IMR-90 (cell line): ENCODE measurements at regions not wholly inside any gene's neighbourhood (a gene's known extent, or its start where the extent isn't known, plus 50 kb on each side); places are given as distances from the start of the nearest gene placed in this dataset.

Source experiments
- ATAC-seq: fragments of 200-7000 bp; cut with Tn5 transposase; 2 replicates; pipeline ENCODE4 v1.9.1; 2020; ENCODE audit warnings: low read depth, mild to moderate bottlenecking, moderate library complexity
- BruUV-seq: library from RNA; stranded (reverse); fragments of 400-500 nt; replicated peaks from 2 replicates; lab custom pipeline; 2021; lab: Mats Ljungman, UMichigan
- CTCF ChIA-PET: fragments of 300-600 bp; formaldehyde crosslinking; extraction: SDS; loops from one replicate; lab custom pipeline; 2021; ENCODE audit warnings: antibody characterized with exemption; lab: Yijun Ruan, JAX
- POLR2A ChIA-PET: fragments of 300-600 bp; sonication (Branson Sonifier 250); formaldehyde crosslinking; loops from one replicate; lab custom pipeline; 2022; ENCODE audit warnings: antibody characterized with exemption; ENCODE audit not compliant: unreplicated experiment; lab: Charles Lee
- DNase-seq: peaks from one replicate; pipeline ENCODE4 v3.0.0; 2013
- H2AFZ ChIP-seq: replicated peaks from 2 replicates; pipeline ENCODE3; 2013; ENCODE audit warnings: low read length, mild to moderate bottlenecking; ENCODE audit not compliant: poor library complexity
- H2AK5ac ChIP-seq: 2 replicates; pipeline ENCODE4 v1.6.1; 2013; ENCODE audit warnings: low read depth, low read length, inconsistent platforms
- H2AK9ac ChIP-seq: replicated peaks from 2 replicates; pipeline ENCODE3; 2013; ENCODE audit warnings: mild to moderate bottlenecking, low read depth, low read length, moderate library complexity; ENCODE audit not compliant: poor library complexity
- H2BK120ac ChIP-seq: 2 replicates; pipeline ENCODE4 v1.6.1; 2013; ENCODE audit warnings: low read depth, low read length, inconsistent platforms
- H2BK15ac ChIP-seq: 3 replicates; pipeline ENCODE4 v1.6.1; 2013; ENCODE audit warnings: low read depth, low read length, inconsistent platforms
- H2BK20ac ChIP-seq: 2 replicates; pipeline ENCODE4 v1.6.1; 2013; ENCODE audit warnings: low read depth, mild to moderate bottlenecking, inconsistent platforms, low read length, moderate library complexity
- H2BK5ac ChIP-seq: 2 replicates; pipeline ENCODE4 v1.6.1; 2013; ENCODE audit warnings: mild to moderate bottlenecking, low read depth, low read length, inconsistent platforms; ENCODE audit not compliant: poor library complexity, severe bottlenecking
- H3K14ac ChIP-seq: replicated peaks from 2 replicates; pipeline ENCODE4 v1.6.1; 2013; ENCODE audit warnings: low read depth, low read length, inconsistent platforms
- H3K18ac ChIP-seq: 2 replicates; pipeline ENCODE4 v1.6.1; 2013; ENCODE audit warnings: low read depth, low read length, control low read depth
- H3K23ac ChIP-seq: 2 replicates; pipeline ENCODE4 v1.6.1; 2013; ENCODE audit warnings: low read depth, low read length, inconsistent platforms
- H3K27ac ChIP-seq: 2 replicates; pipeline ENCODE4 v1.5.1; 2013; ENCODE audit warnings: mild to moderate bottlenecking, control low read depth, low read length; ENCODE audit not compliant: insufficient read depth
- H3K27me3 ChIP-seq: 2 replicates; pipeline ENCODE4 v1.6.1; 2013; ENCODE audit warnings: low read length; ENCODE audit not compliant: control insufficient read depth, insufficient read depth
- H3K36me3 ChIP-seq: 2 replicates; pipeline ENCODE4 v1.6.1; 2013; ENCODE audit warnings: low read length, mixed read lengths; ENCODE audit not compliant: control insufficient read depth, insufficient read depth
- H3K4ac ChIP-seq: 2 replicates; pipeline ENCODE4 v1.6.1; 2013; ENCODE audit warnings: low read depth, low read length, inconsistent platforms
- H3K4me1 ChIP-seq: 2 replicates; pipeline ENCODE4 v1.6.1; 2013; ENCODE audit warnings: low read length, mixed read lengths; ENCODE audit not compliant: control insufficient read depth, insufficient read depth
- H3K4me2 ChIP-seq: 2 replicates; pipeline ENCODE4 v1.6.1; 2013; ENCODE audit warnings: low read depth, mild to moderate bottlenecking, control low read depth, low read length, moderate library complexity
- H3K4me3 ChIP-seq: 2 replicates; pipeline ENCODE4 v1.5.1; 2013; ENCODE audit warnings: low read depth, mild to moderate bottlenecking, control low read depth, low read length, moderate library complexity; ENCODE audit not compliant: insufficient read depth
- H3K56ac ChIP-seq: 2 replicates; pipeline ENCODE4 v1.6.1; 2013; ENCODE audit warnings: low read length, inconsistent platforms; ENCODE audit not compliant: insufficient read depth; ENCODE audit errors: extremely low read depth
- H3K79me1 ChIP-seq, 2 experiments: 2 replicates each; pipeline ENCODE4 v1.6.1; 2013; ENCODE audit warnings: low read length in 2 of 2, inconsistent platforms in 1 of 2, low read depth in 1 of 2
- H3K9ac ChIP-seq: 2 replicates; pipeline ENCODE4 v1.6.1; 2013; ENCODE audit warnings: low read depth, low read length, control low read depth
- H3K9me1 ChIP-seq: 2 replicates; pipeline ENCODE4 v1.6.1; 2013; ENCODE audit warnings: low read length, inconsistent platforms; ENCODE audit not compliant: insufficient read depth
- H3K9me3 ChIP-seq: 2 replicates; pipeline ENCODE4 v1.6.1; 2013; ENCODE audit warnings: low read length; ENCODE audit not compliant: control insufficient read depth, insufficient read depth
- H4K20me1 ChIP-seq: 2 replicates; pipeline ENCODE4 v1.6.1; 2013; ENCODE audit warnings: low read length, inconsistent platforms; ENCODE audit not compliant: insufficient read depth
- H4K5ac ChIP-seq: 2 replicates; pipeline ENCODE4 v1.6.1; 2013; ENCODE audit warnings: mild to moderate bottlenecking, low read depth, low read length, control low read depth
- H4K8ac ChIP-seq, 2 experiments: 2 replicates each; pipeline ENCODE4 v1.6.1; 2013; ENCODE audit warnings: low read depth in 2 of 2, low read length in 2 of 2, control low read depth in 1 of 2, inconsistent platforms in 1 of 2
- H4K91ac ChIP-seq: 2 replicates; pipeline ENCODE4 v1.6.1; 2013; ENCODE audit warnings: low read depth, low read length, inconsistent platforms; ENCODE audit not compliant: insufficient read depth
- BHLHE40 ChIP-seq: fragments of 150-350 bp; IDR thresholded peaks from 2 replicates; pipeline ENCODE4 v1.6.1; 2016; ENCODE audit warnings: mild to moderate bottlenecking, low read depth, low read length
- CEBPB ChIP-seq: IDR thresholded peaks from 2 replicates; pipeline ENCODE4 v1.6.1; 2012; ENCODE audit warnings: low read depth, low read length, improper control_type of control experiment
- CHD1 ChIP-seq: IDR thresholded peaks from 2 replicates; pipeline ENCODE4 v1.6.1; 2012; ENCODE audit warnings: low read depth, low read length, improper control_type of control experiment
- ELK1 ChIP-seq: fragments of 150-350 bp; IDR thresholded peaks from 2 replicates; pipeline ENCODE4 v1.6.1; 2016; ENCODE audit warnings: low read depth, mild to moderate bottlenecking, low read length, moderate library complexity, borderline replicate concordance
- FOS ChIP-seq: fragments of 150-350 bp; IDR thresholded peaks from 2 replicates; pipeline ENCODE4 v1.6.1; 2016; ENCODE audit warnings: low read depth, low read length
- MAFK ChIP-seq: IDR thresholded peaks from 2 replicates; pipeline ENCODE4 v1.6.1; 2012; ENCODE audit warnings: low read depth, low read length, improper control_type of control experiment
- MAZ ChIP-seq: IDR thresholded peaks from 2 replicates; pipeline ENCODE4 v1.6.1; 2012; ENCODE audit warnings: low read depth, mild to moderate bottlenecking, low read length, improper control_type of control experiment, moderate library complexity, borderline replicate concordance
- MXI1 ChIP-seq: IDR thresholded peaks from 2 replicates; pipeline ENCODE4 v1.6.1; 2012; ENCODE audit warnings: low read depth, mild to moderate bottlenecking, low read length, moderate library complexity, borderline replicate concordance
- NFE2L2 ChIP-seq: fragments of 150-350 bp; IDR thresholded peaks from 2 replicates; pipeline ENCODE4 v1.6.1; 2016; ENCODE audit warnings: low read depth, mild to moderate bottlenecking, low read length
- POLR2A ChIP-seq: IDR thresholded peaks from 2 replicates; pipeline ENCODE4 v1.6.1; 2012; ENCODE audit warnings: mild to moderate bottlenecking, low read depth, low read length
- RAD21 ChIP-seq: IDR thresholded peaks from 2 replicates; pipeline ENCODE4 v1.6.1; 2012; ENCODE audit warnings: low read length, improper control_type of control experiment
- RCOR1 ChIP-seq: IDR thresholded peaks from 2 replicates; pipeline ENCODE4 v1.6.1; 2012; ENCODE audit warnings: mild to moderate bottlenecking, low read length, improper control_type of control experiment; ENCODE audit not compliant: insufficient replicate concordance
- RFX5 ChIP-seq: IDR thresholded peaks from 2 replicates; pipeline ENCODE4 v1.8.0; 2012; ENCODE audit warnings: low read depth, mild to moderate bottlenecking, low read length, moderate library complexity
- SMC3 ChIP-seq: fragments of 150-350 bp; IDR thresholded peaks from 2 replicates; pipeline ENCODE4 v1.6.1; 2016; ENCODE audit warnings: low read depth, mild to moderate bottlenecking, antibody characterized with exemption, low read length, moderate library complexity
- WGBS, 2 experiments: methylation state at CpG; one replicate each; pipeline versions ENCODE4 v1.1.5 to v1.1.7; 2013; ENCODE audit warnings: missing lambda C conversion rate in 2 of 2; ENCODE audit not compliant: insufficient read length in 1 of 2; ENCODE audit errors: extremely low coverage in 2 of 2; 5-methylcytosine and 5-hydroxymethylcytosine counted together
- dilution Hi-C: fragments of 300-500 bp; cut with HindIII; formaldehyde crosslinking; loops from one replicate; pipeline ENCODE4 v1.14.3; 2018; ENCODE audit warnings: low sequenced_read_pairs; ENCODE audit not compliant: unreplicated experiment
- in situ Hi-C: fragments of 300-500 bp; cut with MboI; formaldehyde crosslinking; loops from 3 replicates; pipeline ENCODE4 v1.14.3; 2019; ENCODE audit warnings: low sequenced_read_pairs, inconsistent platforms, mixed read lengths
- intact Hi-C: fragments of 100-400 bp; cut with micrococcal nuclease; formaldehyde crosslinking; loops from 2 replicates; pipeline ENCODE4 v1.10.0; 2022
- TF ChIP-seq, protein P1 (sequence below): conservative IDR thresholded peaks from 2 replicates; pipeline ENCODE4 v1.5.1; 2012; ENCODE audit warnings: mild to moderate bottlenecking, low read depth, low read length, improper control_type of control experiment
- TF ChIP-seq, protein P2 (sequence below): fragments of 150-350 bp; IDR thresholded peaks from 2 replicates; pipeline ENCODE4 v1.6.1; 2017; ENCODE audit warnings: mild to moderate bottlenecking, antibody characterized with exemption, low read length, low read depth

- ATAC-seq = no peak
These were observed 850.7 kb downstream of the RNF144A start for GRCh38 chr2:7767902-7768301.

More at GRCh38 chr2:7767902-7768301, 850.7 kb downstream of the RNF144A start:
- no peak overlapping the region for H2BK20ac ChIP-seq
- no peak overlapping the region for H3K14ac ChIP-seq
- no peak overlapping the region for H3K4me3 ChIP-seq
- H3K4ac ChIP-seq = no peak overlapping the region
- no peaks in the 10 kb centered on the region for H3K9me1 ChIP-seq
- H2BK15ac ChIP-seq = no peak overlapping the region
- no peak overlapping the region for H3K9ac ChIP-seq
- H4K20me1 ChIP-seq = no peaks in the 10 kb centered on the region
- H3K56ac ChIP-seq = no peak overlapping the region
- dilution Hi-C loops = no loop called here
- H2AK5ac ChIP-seq = no peak overlapping the region; the same call in 1 of the 2 replicates
- no TSS peak for BruUV-seq
- no peaks in the 10 kb centered on the region for H3K4me1 ChIP-seq
- no peak overlapping the region for H2AK9ac ChIP-seq
- H2BK5ac ChIP-seq = peak overlapping the region; percentile 81
- H4K5ac ChIP-seq = no peak overlapping the region
- peaks cover 3% of the 10 kb centered on the region for H3K9me3 ChIP-seq
- intact Hi-C loops = no loop called here
- H3K18ac ChIP-seq = no peak overlapping the region
- WGBS, 2 experiments = 50% methylated on average over 1 of the region's 4 CpGs; no CpG with 5 or more reads in 1 of the 2 experiments
- H3K4me2 ChIP-seq = no peak overlapping the region
- POLR2A ChIA-PET = no interaction called here
- in situ Hi-C loops = no loop called here
- TF ChIP-seq SMC3 = no peak
- no peak for TF ChIP-seq MAZ
- no peak for TF ChIP-seq ELK1
- no peak for TF ChIP-seq MXI1
- no peak for TF ChIP-seq POLR2A
- no peak for TF ChIP-seq CHD1
- TF ChIP-seq, protein P1, sequence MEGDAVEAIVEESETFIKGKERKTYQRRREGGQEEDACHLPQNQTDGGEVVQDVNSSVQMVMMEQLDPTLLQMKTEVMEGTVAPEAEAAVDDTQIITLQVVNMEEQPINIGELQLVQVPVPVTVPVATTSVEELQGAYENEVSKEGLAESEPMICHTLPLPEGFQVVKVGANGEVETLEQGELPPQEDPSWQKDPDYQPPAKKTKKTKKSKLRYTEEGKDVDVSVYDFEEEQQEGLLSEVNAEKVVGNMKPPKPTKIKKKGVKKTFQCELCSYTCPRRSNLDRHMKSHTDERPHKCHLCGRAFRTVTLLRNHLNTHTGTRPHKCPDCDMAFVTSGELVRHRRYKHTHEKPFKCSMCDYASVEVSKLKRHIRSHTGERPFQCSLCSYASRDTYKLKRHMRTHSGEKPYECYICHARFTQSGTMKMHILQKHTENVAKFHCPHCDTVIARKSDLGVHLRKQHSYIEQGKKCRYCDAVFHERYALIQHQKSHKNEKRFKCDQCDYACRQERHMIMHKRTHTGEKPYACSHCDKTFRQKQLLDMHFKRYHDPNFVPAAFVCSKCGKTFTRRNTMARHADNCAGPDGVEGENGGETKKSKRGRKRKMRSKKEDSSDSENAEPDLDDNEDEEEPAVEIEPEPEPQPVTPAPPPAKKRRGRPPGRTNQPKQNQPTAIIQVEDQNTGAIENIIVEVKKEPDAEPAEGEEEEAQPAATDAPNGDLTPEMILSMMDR = no peak
- TF ChIP-seq, protein P2, sequence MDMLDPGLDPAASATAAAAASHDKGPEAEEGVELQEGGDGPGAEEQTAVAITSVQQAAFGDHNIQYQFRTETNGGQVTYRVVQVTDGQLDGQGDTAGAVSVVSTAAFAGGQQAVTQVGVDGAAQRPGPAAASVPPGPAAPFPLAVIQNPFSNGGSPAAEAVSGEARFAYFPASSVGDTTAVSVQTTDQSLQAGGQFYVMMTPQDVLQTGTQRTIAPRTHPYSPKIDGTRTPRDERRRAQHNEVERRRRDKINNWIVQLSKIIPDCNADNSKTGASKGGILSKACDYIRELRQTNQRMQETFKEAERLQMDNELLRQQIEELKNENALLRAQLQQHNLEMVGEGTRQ = no peak
- TF ChIP-seq FOS = no peak
- no peak for TF ChIP-seq RAD21
- no peak for TF ChIP-seq MAFK
- TF ChIP-seq RCOR1 = no peak
- no peak for TF ChIP-seq CEBPB
- TF ChIP-seq RFX5 = no peak
- no peak for TF ChIP-seq BHLHE40
- TF ChIP-seq NFE2L2 = no peak
- no peak for DNase-seq
- H3K27ac ChIP-seq = no peak overlapping the region
- no peak overlapping the region for H4K91ac ChIP-seq
- H3K79me1 ChIP-seq = no peaks in the 10 kb centered on the region
- no peak overlapping the region for H2AFZ ChIP-seq
- H3K27me3 ChIP-seq = no peaks in the 10 kb centered on the region
- no peak overlapping the region for H3K23ac ChIP-seq
- no peak overlapping the region for H2BK120ac ChIP-seq
- H3K36me3 ChIP-seq = no peaks in the 10 kb centered on the region
- H4K8ac ChIP-seq = no peak overlapping the region
- CTCF ChIA-PET = no interaction called here
